HG03066 (cell line): ENCODE measurements at regions not wholly inside any gene's neighbourhood (a gene's known extent, or its start where the extent isn't known, plus 50 kb on each side); places are given as distances from the start of the nearest gene placed in this dataset.

ENCODE experiments used
- ATAC-seq: cut with Tn5 transposase; IDR thresholded peaks from one replicate; pipeline ENCODE4 v1.9.1; 2021; ENCODE audit warnings: low read depth; ENCODE audit not compliant: unreplicated experiment

DNA sequence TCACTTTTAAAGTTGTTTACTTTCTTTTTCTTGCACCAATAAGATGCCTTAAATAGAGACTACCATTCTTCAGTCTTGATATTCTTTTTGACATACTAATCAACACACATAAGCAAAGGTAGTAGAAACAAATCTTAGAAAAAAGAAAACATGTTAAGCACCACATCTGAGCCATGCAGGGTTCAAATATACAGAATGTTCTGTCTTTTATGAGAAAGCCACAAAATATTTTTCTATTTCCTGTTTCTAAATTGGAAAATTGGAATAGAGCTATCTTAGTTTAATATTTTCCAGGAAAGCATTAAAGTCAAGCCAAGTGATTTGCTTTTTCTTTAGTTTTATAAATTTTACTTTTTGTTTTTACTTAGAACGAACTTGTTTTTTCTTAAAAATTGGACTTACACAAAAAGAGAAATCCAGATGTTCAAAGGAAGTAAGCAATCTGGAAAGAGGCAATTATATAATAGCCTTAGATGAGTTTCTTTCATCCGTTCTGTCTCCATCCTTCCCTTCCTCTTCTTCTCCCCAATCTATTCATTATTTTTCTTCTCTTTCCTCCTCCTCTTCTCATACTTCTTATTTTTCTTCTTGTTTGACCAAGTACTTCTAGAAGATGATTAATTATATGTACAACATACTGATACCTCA is 731.7 kb downstream of the SQOR start:
- no peak for ATAC-seq

DNA sequence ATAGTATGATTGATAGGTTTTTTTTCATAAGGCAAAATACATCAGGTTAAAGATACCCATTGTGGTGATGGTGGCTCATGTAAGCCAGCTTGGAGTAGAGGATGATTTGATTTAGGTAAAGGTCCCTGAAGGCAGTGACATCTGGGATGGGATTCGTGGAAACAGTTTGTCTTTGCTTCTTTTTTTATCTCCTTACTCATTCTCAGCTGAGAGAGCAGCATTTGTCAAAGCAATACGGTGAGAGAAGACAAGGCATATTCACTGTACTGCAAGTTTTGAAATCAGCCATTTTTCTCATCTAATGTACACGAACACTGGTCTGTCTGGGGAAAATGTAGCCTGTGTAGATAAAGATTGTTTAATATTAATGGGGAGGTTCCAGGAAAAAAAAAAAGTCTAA is 749.1 kb downstream of the SQOR start:
- no peak for ATAC-seq

DNA sequence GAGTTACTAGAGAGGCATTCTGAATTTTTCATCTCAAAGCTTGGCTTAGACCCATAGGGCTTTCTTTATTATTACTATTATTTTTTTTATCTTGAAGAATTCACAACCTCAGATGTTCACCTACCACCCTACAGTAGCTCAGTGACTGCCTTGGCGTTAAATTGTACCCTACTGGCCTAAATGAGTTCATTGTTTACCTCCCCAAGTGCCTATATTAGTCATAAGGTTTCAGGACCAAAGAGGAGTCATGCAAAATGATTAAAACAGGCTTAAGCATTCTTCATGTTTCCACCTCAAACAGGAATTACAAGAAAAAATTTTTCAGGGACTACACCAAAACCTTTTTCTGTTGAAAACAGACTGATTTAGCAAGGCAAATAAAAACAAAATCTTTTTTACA is 751.5 kb downstream of the SQOR start:
- no peak for ATAC-seq

DNA sequence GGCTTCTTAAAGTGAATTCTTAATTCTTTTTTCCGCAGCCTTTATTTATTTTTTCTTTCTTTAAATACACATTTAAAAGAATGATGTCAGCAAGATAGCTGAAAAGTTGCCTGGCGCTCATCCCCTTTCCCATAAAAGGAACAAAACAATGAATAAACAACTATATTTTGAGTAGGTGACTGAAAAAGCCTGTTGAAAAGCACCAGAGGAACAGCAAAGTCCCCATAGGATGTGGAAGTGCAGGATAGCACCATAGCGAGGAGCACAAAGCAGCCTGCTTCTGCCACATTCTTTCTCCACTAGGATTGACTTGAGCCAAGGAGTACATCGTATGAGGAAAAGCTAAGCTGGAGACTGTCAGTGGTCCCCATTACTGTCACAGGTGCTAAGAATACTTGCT is 754.9 kb downstream of the SQOR start:
- no peak for ATAC-seq

DNA sequence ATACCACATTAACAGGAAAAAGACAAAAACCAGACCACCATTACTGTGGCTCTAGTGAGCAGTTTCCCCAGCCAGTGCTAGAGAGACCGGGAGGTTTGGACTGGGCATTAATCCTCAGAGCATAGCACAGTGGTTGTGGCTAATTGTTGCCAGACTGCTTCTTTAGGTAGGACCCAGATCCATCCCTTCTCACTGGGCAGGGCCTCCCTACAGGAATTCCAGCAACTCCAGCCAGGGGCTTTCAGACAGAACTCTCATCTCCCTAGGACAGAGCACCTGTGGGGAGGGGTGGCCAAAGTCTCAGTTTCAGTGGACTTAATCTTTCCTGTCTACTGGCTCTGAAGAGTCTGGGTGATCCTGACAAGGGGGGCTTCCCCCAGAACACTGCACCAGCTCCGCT is 759.6 kb downstream of the SQOR start:
- ATAC-seq: no peak

DNA sequence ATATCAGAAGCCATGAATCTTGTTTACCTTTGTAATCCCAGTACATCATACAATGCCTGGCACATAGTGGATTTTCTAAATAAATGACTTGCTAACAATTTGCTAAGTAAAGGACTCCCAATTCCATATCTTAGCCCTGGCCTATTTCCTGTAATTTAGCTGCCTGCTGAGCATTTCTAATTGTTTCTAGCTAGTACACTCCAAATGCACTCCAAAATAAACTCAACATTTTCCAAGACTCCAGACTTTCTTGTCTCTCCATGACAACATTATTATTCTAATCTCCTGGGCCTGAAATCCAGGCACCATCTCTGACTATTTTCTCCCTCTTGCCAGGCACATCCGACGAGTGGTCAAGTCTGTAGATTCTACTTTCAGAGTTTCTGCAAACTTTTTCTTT is 773.5 kb downstream of the SQOR start:
- no peak for ATAC-seq

DNA sequence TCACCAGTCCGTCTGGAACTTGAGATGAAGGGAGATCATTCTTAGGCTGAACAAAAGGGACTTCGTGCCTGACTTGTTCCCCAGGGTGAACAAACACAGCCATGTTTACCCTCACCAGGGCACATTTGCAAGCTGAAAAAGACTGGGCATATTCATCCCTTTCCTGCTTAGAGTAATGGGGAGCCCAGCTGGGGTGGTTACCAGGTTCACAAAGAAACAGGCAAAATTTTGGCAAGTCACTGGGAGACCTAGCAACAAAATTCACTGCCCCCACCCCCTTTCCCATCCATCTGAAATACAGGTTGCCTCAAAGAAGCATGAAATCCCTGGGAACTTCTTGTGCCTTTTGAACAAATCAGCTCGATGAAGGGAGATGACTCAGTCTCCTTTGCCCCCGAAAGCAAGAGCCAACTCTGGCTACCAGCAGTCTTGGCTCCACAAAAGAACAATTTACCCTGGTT is 775.0 kb downstream of the SQOR start:
- ATAC-seq: no peak

DNA sequence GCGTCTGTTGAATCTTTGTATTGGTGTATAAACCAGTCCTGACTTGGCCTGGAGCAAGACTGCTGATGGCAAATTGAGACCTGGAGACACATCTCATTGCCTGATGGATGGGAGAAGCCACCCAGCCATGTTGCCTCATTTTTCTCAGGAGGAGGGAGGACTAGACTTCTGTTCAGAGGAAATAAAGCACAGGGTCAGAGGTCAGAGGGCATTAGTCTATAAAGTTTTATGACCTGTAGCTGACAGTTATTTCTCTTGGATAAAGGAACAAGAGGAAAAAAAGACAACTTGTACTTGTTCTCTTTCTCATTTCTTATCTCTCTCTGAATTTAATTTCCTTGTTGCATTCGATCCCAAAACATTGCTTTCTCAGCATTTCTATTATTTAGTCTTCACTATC is 775.9 kb downstream of the SQOR start:
- no peak for ATAC-seq

DNA sequence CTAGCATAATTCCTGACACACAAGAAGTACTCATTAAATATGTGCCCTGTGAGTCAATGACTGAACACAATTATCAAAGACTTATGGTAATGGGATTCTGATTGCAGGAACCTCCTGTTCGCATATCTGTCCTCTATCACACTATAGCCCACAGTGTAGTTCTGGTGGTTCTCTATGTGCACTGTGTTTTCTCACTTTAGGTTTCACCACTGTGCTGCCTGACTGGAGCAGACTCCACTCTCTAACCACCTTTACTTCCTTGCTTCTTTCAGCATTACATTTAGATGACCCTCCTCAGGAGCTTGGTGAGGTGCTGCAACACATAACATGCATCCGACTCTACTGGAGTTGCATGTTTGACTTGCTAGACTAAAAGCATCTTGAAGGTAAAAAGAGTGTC is 777.1 kb downstream of the SQOR start:
- no peak for ATAC-seq

DNA sequence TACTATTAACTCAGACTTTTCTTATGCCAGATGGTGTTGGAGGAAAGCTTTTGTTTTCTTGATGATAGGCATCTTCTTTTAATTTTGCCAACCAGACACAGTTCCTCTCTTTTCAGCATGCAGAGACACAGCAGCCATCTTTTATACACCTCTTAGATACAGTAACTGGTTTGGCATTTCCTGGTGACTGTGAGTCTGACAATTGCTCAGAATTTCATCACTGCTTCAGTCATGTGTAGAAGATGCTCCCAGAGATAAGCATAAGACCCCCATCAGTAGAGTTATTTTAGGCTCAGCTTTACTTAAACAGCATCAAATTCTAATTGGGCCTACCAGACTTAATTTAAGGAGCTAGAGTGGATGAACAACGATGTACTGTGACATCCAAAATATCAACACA is 779.0 kb downstream of the SQOR start:
- ATAC-seq: no peak

DNA sequence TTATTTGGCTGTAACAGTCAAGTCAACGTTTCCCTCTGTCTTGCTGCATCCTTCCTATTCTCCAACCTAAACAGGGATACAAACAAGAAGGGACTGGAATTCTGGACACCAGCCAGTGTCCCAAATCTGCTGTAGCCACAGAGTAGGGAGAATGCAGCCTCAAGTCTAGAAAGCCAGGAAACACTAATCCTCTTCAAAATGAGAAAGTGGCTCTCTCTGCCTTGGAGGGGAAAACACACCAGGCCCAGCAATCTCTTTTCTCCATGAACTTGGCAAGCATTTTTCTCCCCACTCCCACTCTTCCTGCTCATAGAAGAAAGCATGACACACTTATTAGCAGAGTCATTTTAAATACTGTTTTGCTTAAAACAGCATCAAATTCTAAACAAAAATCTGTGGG is 781.7 kb downstream of the SQOR start:
- no peak for ATAC-seq

DNA sequence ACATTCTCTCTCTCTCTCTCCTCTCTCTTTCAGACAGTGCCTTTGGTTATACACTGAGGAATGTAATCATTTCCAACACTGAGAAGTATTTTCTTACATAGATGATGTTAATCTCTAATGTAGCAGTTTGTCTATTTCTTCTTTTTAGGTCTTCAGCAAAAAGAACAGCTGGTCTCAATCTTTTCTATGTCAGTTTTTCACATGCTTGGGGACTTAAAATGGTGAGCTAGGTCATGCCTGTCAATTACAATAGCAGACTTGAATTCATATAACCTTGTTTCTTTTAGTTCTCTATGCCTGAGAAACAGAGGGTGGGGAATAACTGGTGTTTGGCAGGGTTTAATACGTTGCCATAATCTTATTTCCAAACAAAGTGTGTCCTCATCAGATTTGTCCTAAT is 786.2 kb downstream of the SQOR start:
- no peak for ATAC-seq

DNA sequence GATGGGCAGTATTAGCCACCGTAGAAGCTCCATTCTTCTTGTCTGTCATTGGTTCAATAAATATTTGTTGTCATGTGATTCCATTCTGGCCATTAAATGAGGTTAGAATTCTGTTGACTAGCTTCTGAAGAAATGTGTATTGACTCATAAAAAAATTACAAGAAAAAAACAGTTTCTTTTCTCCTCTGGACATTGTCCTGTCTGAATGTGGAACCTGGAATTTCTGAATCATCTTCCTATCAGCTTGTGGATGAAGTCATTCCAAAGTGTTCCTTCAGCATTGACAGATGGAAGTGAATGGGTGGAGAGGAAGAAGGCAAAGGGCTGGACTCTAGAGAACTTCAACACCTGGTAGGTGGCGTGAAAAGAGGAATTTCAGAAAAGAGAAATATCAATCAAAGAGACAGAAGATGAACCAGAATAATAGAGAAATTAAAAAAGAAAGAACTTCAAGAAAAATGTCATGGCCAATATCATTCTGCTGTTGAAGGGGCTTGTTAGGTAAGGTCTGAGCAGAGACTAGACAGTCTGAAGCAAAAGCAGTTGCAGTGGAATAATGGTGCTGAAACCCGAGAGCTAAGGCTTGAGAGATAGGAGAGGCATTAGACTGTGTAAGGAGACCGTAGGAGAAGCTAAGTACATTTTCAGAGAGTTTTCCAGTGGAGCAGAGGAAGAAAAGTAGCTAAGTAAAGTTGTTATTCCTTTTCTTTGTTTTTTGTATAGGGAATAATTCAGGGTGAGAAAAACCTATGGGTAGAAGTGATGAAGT is 806.6 kb downstream of the SQOR start:
- ATAC-seq: no peak

DNA sequence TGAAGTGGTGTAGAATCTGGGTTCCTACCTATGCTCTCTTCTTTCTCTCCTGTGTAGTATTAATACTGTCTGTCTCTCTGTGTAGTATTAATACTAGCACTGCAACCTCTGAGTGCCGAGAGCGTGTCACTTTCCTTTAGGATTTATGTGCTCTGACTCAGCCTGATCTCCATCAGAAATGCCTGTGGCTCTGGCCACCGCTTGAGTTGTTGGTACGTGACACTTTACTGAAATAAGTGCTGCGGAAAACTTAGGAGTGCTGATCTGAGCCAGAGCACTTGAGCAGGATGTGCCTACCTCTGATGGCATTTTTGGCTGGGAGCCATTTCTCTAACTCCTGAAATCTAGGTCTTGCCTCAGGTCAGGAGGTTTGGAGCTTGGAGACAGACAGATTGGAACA is 807.4 kb downstream of the SQOR start:
- no peak for ATAC-seq

DNA sequence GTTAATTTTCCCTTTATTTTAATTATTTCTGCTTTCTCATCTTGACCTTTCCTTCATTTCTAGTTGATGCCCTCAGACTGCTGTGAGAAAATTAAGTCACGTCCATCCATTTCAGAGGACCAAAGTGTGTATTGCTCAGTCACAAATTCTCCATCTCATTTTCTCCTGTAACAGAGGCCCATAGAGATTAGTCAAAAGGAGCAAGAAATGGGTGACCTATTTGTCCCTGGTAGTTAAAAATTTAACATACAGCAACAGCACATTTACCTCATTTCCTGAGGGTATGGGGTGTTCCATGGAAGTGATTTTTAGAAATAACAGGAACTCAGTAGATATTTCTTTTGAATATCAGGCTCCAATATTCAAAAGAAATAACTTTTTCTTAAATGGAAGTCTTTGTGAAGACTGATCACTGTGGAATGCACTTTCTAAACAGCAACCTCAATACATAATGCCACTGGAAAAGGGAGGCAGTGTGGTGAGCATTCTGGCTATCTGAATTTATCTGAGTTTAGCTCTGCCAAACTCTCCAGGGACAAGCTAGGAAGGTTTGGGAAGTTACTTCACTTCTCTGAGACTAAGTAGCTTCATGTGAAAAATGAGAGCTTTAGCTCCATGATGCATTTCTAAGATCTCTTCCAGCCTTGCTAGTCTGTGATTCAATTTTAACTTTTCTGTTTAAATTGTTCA is 808.2 kb downstream of the SQOR start:
- ATAC-seq: no peak

DNA sequence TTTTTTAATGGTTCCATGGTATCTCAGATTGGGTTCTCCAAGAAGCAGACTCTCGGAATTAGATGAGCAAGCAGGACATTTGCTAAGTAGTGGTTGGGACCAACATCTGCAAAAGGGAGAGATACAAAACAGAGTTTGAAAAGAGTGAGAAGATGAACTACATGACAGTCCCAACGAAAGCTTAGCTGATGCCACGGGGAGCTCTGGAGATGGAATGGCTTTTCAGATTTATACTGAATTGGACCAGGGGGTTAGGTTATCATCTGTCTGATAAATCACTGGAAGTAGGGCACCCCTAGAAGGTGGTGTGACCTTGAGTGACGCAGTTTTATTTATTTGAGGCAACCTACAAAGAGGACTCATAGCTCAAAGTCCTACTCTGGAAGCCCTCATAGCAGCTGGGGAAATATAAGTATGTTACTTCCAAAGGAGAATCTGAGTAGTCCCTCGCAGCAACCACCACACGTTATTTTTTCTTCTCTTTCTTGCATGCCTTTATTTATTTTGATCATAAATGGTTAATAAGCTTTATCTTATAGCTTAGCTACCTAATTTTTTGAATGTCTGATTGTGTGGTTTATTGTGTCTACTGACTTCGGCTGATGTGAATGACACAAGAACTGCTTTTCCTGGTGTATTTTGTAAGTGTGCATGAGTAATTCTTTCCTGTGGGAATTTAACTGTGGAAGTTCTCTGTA is 815.4 kb downstream of the SQOR start:
- ATAC-seq: no peak

DNA sequence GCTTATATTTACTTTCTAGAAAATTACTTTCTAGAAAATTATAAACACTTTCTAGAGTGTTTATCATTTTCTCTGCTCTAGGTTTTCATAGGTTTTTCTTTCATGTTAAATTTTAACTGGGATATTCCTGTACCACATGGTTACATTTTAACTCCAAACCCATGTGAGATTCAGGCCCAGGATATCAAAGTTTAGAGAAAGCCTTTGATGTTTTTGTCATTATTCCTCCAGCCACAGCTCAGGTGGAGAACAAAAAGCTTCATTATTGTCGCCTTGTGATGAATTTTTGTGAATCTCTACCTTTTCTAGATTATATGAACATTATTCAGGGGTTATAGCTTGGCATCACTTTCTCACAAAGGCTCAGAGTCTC is 816.0 kb downstream of the SQOR start:
- ATAC-seq: no peak

DNA sequence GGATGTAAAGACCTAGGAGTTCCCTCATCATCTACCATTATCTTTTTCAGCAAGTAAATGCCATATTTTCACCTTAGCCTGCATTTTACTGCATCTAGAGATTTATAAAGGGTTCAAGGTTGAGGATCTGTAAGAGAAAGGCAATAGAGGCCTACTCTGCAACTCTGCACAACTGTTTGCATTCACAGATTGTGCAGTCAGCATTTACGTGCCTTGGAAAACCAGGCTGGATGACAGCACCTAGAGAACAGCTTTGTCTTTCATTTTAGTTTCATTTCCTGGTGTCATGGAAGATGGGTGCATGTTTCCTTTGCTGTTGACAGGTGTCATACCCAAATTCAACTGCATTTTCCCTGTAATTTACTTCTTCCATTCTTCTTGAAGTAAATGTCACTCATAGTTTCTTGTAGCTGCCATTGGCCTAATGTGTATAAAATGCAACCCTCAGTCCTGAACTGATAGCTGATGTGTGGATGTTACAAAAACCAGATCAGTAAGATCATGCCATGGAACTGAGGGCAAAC is 817.5 kb downstream of the SQOR start:
- no peak for ATAC-seq

DNA sequence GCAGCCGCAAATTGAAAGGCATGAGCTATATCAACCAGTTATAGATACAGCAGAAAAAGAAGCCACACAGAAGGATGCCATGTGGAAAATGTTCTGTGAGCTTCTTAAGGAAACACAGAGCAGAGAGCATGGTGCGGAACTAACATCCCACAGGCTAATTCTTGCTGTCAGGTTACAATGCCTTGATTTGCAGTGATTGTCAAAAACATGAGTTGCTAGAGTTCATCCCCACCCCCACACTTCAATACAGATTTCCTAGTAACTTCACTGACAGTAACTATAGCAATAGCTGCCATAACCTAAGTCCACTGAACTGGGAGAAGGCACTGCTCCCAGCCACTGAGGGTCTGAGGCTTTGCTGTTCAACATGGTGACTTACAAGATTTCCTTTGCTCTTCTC is 821.6 kb downstream of the SQOR start:
- ATAC-seq: no peak

DNA sequence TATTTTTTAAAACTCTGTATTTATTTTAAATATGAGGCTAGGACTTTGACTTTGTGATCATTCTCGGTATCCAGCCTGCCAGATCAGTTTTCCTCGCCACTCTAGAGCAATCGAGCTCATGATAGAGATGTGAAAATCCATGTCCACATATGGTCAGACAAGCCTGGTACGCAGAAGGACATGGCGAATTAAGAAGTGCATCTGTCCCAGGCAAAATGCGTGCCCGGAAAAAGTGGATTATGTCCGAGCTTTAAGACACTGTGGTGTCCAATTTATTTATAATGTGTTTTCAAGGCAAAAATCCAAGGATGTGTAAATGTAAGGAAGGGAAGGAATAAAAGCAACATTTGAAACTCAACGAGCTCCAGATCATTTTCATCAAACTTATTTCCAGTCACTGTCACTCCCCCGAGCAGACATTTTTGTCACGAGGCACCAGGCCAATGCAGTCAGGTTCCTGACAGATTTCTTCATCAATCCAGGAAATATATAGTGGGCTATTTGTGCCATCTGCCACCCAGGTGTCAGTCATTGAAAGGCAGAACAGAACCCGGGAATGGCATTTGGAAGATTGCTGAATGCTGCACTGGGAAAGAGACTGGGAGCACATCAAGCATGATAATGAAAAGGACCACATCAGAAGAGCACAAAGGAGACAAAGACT is 825.7 kb downstream of the SQOR start:
- no peak for ATAC-seq

DNA sequence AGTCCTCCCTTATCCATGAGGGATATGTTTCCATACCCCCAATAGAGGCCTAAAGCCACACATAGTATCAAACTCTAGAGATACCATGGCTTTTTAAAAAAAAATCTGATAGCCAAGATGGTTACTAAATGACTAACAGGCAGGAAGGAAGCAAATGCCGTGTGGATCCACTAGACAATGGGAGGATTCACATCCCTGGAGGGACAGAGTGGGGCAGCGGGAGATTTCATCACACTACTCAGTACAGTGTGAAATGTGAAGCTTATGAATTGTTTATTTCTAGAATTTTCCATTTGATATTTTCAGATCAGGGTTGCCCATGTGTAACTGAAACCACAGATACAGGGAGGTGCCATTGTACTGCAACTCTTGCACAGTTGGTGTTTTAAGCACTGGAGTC is 826.6 kb downstream of the SQOR start:
- no peak for ATAC-seq
